Hepatocyte (in vitro differentiated cells): ENCODE measurements at regions not wholly inside any gene's neighbourhood (a gene's known extent, or its start where the extent isn't known, plus 50 kb on each side); places are given as distances from the start of the nearest gene placed in this dataset.

Experiments used
- CTCF ChIP-seq: fragments of 200-600 bp; sonication (generic); IDR thresholded peaks from 2 replicates; pipeline ENCODE4 v1.5.1; 2016; ENCODE audit warnings: antibody characterized with exemption, mild to moderate bottlenecking; ENCODE audit not compliant: poor library complexity
- EZH2 ChIP-seq: fragments of 200-600 bp; sonication (generic); IDR thresholded peaks from 2 replicates; pipeline ENCODE4 v1.6.1; 2016; ENCODE audit warnings: antibody characterized with exemption, mild to moderate bottlenecking, borderline replicate concordance
- EZH2phosphoT487 ChIP-seq: fragments of 200-600 bp; sonication (generic); IDR thresholded peaks from one replicate; pipeline ENCODE4 v1.6.1; 2018; ENCODE audit warnings: antibody characterized with exemption, mild to moderate bottlenecking, low read depth, moderate library complexity; ENCODE audit not compliant: unreplicated experiment, severe bottlenecking

- TF ChIP-seq EZH2 (no peak), CTCF (no peak), EZH2phosphoT487 (no peak)
These were observed 156.5 kb upstream of the MANEA start for GRCh38 chr6:95420792-95421191.
